ENCODE measurements at regions not wholly inside any gene's neighbourhood (a gene's known extent, or its start where the extent isn't known, plus 50 kb on each side); places are given as distances from the start of the nearest gene placed in this dataset.
"Not testable (repeated sequence)": the region's sequence is repeated elsewhere in the genome, so short reads cannot be mapped to it uniquely, and the experiment has no call there.

GRCh38 chr12:31818623-31819268, 89.9 kb upstream of the AMN1 start:
- no peak for DNase-seq

GRCh38 chr12:31817120-31817519, 88.3 kb upstream of the AMN1 start:
- no peak for DNase-seq

- no peak for DNase-seq
Observed at GRCh38 chr12:31815096-31815495, 86.3 kb upstream of the AMN1 start.

- no peak for DNase-seq
Observed at GRCh38 chr12:31813305-31813704, 84.5 kb upstream of the AMN1 start.

GRCh38 chr12:31807773-31808097, 78.9 kb upstream of the AMN1 start:
- DNase-seq: no peak

- DNase-seq: not testable (repeated sequence)
Observed at GRCh38 chr12:31807081-31807772, 78.4 kb upstream of the AMN1 start.

GRCh38 chr12:31805681-31806080, 76.9 kb upstream of the AMN1 start:
- not testable (repeated sequence) for DNase-seq

GRCh38 chr12:31804707-31805106, 75.9 kb upstream of the AMN1 start:
- not testable (repeated sequence) for DNase-seq

- DNase-seq: no peak
Observed at GRCh38 chr12:31804185-31804504, 75.3 kb upstream of the AMN1 start.

- DNase-seq: no peak
Observed at GRCh38 chr12:31803306-31804184, 74.7 kb upstream of the AMN1 start.

GRCh38 chr12:31801872-31802271, 73.1 kb upstream of the AMN1 start:
- no peak for DNase-seq

- DNase-seq: no peak
Observed at GRCh38 chr12:31797230-31797872, 68.5 kb upstream of the AMN1 start.

- no peak for DNase-seq
Observed at GRCh38 chr12:31796270-31796951, 67.6 kb upstream of the AMN1 start.

GRCh38 chr12:31794745-31795144, 65.9 kb upstream of the AMN1 start:
- no peak for DNase-seq

- DNase-seq: not testable (repeated sequence)
Observed at GRCh38 chr12:31791265-31791664, 62.4 kb upstream of the AMN1 start.

GRCh38 chr12:31790759-31791158, 61.9 kb upstream of the AMN1 start:
- no peak for DNase-seq

- no peak for DNase-seq
Observed at GRCh38 chr12:31785318-31785717, 56.5 kb upstream of the AMN1 start.

GRCh38 chr12:31783996-31784645, 55.3 kb upstream of the AMN1 start:
- DNase-seq: no peak

- no peak for DNase-seq
Observed at GRCh38 chr12:31783556-31783955, 54.7 kb upstream of the AMN1 start.

- no peak for DNase-seq
Observed at GRCh38 chr12:31781894-31782540, 53.2 kb upstream of the AMN1 start.

GRCh38 chr12:31780096-31780495, 51.3 kb upstream of the AMN1 start:
- DNase-seq: no peak

- DNase-seq: no peak
Observed at GRCh38 chr12:31778687-31779086, 49.9 kb upstream of the AMN1 start.

Measured in NCI-H510A treated with DMSO at 0.1 percent for 48 hours (cell line).